Uterus (tissue), 2 donors: ENCODE measurements at regions not wholly inside any gene's neighbourhood (a gene's known extent, or its start where the extent isn't known, plus 50 kb on each side); places are given as distances from the start of the nearest gene placed in this dataset.

ENCODE experiments used
- CTCF ChIP-seq, 4 experiments: fragments of 200-600 bp in 2 of 4; fragments of 450-650 bp in 2 of 4; sonication (generic) in 2 of 4; IDR thresholded peaks; one replicate each; pipeline ENCODE4 v1.5.1; 2016 to 2019; ENCODE audit warnings: antibody characterized with exemption in 4 of 4, mild to moderate bottlenecking in 2 of 4, moderate library complexity in 1 of 4
- POLR2A ChIP-seq, 2 donors: fragments of 450-650 bp; IDR thresholded peaks; one replicate each; pipeline ENCODE4 v1.6.1; 2016; ENCODE audit warnings: antibody characterized with exemption in 2 of 2, mild to moderate bottlenecking in 1 of 2, moderate library complexity in 1 of 2

- TF ChIP-seq CTCF (IDR thresholded peaks at IDR 0.05) (no peak), POLR2A (IDR thresholded peaks at IDR 0.05) (no peak)
Observed at GRCh38 chr3:40627095-40627494, 102.3 kb downstream of the ZNF621 start.
